ENCODE measurements at regions not wholly inside any gene's neighbourhood (a gene's known extent, or its start where the extent isn't known, plus 50 kb on each side); places are given as distances from the start of the nearest gene placed in this dataset.

GRCh38 chr5:148928141-148928540 lies 101.7 kb downstream of the ADRB2 start:
- TF ChIP-seq CTCF (IDR thresholded peaks at IDR 0.05) (no peak), EP300 (IDR thresholded peaks at IDR 0.05; ENCODE audit: low read depth) (no peak)
